GM21576 (cell line): ENCODE measurements at regions not wholly inside any gene's neighbourhood (a gene's known extent, or its start where the extent isn't known, plus 50 kb on each side); places are given as distances from the start of the nearest gene placed in this dataset.

Source experiments
- ATAC-seq: cut with Tn5 transposase; IDR thresholded peaks from one replicate; pipeline ENCODE4 v1.9.1; 2021; ENCODE audit warnings: mild to moderate bottlenecking, moderate library complexity; ENCODE audit not compliant: unreplicated experiment

- ATAC-seq, result no peak
These were observed 55.6 kb downstream of the ZNF281 start for GRCh38 chr1:200354243-200354642.

- ATAC-seq, result no peak
These were observed 56.6 kb downstream of the ZNF281 start for GRCh38 chr1:200353232-200353631.

- ATAC-seq, result peak; percentile 69
These were observed 57.8 kb downstream of the ZNF281 start for GRCh38 chr1:200351826-200352549.

DNA sequence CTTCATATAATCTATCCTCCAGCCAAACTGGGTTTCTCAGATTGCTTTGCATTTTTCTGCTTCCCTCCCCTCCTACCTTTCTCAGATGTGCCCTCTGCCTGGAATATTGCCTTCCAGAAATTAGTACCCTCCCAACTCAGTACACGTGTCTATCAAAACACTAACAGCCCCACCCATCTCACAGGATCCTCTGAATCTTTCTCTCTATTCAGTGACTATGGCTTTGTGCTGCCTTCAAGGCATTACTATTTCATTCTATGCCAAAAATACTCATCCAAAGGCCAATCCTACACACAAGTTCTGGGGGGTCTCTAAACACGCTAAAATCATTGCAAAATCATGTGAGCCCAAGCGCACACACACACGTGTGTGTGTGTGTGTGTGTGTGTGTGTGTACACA, 58.4 kb downstream of the ZNF281 start:
- ATAC-seq, result no peak

- no peak for ATAC-seq
These were observed 63.1 kb downstream of the ZNF281 start for GRCh38 chr1:200346700-200347099.

DNA sequence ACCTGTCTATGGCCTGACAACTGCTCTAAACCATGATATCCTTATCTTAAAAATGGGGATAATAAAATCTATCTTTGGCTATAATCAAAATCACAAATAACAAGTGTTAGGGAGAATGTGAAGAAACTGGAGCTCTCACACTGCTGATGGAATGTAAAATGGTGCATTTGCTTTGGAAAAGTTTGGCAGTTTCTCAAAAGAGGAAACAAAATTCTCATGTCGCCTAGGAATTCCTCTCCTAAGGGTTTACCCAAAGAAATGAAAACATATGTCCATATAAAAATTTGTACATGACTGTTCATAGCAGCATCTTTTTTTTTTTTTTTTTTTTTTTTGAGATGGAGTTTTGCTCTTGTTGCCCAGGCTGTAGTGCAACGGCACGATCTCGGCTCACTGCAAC, 64.3 kb downstream of the ZNF281 start:
- no peak for ATAC-seq

DNA sequence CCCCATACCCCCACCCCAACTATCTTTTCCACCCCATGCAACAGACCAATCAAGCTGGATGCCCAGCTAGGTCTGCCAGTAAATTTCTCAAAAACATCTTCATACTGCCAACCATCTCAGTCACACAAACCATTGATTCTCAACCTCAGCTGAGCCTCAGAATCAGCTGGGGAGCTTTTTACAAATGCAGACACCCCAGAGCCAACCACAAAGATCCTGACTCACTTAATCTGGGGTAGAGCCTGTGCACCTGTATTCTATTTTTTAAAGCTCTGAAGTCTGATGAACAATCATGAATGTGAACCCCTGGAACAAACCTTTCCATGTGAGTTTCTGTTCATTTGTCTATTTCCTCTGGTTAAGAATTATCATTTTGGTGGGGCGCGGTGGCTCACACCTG, 66.0 kb downstream of the ZNF281 start:
- ATAC-seq, result no peak

- no peak for ATAC-seq
These were observed 67.1 kb downstream of the ZNF281 start for GRCh38 chr1:200342511-200343311.

GRCh38 chr1:200338451-200338850, 71.4 kb downstream of the ZNF281 start:
- ATAC-seq, result no peak

DNA sequence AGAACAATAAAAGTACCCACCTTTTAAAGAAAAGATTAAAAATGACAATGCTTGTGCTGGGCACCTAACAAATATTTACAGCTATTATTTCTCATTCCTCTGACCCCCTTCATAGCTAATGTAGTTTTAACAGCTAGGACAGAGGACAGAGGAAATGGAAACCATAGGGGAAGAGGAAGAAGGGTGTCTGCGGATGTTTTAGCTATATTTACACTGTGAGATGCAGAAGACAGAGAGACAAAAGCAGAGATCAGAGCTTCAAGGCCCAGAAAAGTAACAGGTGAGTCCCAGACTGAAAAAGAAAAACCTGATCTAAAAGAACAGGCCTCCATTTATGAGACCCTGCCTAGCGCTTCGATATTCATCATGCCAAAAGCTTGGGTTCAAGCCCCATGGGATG, 72.0 kb downstream of the ZNF281 start:
- ATAC-seq, result no peak

- no peak for ATAC-seq
These were observed 72.4 kb downstream of the ZNF281 start for GRCh38 chr1:200337410-200337809.

DNA sequence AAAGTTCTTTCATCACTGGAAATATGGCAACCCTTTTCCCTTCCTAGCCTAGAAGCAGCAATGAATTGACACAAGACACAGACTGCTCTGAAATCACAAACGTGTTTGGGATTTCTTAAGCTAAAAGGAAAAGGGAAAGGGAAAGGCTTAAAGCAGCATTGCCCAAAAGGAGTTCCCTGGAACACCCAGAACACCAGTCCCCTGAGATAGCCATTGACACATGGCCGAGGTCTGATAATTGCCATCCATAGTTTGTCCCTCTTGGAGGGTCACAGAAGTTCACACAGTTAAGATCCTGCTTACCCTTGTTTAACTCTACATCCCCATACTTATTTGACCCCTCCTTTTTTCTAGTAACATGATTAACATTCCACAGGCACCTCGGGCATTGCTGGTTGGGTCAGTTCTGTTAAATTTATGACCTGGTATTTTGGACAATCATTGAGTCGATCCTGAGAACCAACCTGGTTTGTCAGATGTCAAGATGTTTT, 72.9 kb downstream of the ZNF281 start:
- no peak for ATAC-seq

DNA sequence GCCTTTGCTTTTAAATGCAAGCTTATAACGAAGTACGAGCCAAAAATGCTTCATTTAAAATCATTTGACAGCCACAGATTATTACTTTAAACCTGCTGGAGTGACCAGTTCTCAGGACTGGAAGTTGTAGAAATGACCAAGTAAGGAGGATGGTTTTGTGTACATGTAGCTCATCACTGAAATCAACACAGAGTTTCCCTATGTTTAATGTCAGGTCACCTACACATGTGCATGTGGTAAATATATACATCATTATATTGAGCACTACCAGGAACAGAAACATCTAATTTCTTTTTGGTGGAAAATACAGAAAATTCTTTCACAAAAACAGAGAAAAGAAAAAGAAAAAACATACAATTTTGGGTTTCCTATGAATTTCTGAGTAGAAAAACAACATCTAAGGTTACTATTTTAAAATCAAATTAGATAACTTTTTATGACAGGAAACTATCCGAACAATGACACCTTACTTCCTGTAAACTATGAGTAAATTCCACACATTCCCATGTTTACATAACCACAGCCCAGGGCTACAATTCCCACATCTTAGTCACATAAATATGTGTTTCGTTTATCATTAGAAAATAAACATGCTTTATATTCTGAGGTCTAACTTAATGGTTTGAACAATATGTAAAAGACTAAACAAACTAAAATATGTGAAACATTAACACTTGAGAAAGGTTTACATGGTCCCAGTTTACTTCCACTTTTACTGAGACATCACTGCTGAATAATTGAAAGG, 73.6 kb downstream of the ZNF281 start:
- no peak for ATAC-seq

- no peak for ATAC-seq
These were observed 75.1 kb downstream of the ZNF281 start for GRCh38 chr1:200334661-200335256.

DNA sequence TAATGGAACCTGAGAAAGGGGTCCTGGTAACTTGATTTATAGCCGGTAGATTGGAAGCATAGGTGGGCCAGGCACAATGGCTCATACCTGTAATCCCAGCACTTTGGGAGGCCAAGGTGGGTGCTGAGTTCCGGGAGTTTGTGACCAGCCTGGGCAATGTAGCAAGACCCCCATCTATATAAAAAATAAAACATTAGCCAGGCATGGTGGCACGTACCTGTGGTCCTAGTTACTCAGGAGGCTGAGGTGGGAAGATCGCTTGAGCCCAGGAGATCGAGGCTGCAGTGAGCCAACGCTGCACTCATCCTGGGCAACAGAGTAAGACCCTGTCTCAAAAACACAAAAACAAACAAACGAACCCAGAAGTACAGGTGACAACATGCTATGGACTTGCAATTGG, 76.5 kb downstream of the ZNF281 start:
- no peak for ATAC-seq

GRCh38 chr1:200332716-200333115, 77.1 kb downstream of the ZNF281 start:
- ATAC-seq, result no peak

GRCh38 chr1:200330741-200331428, 79.0 kb downstream of the ZNF281 start:
- no peak for ATAC-seq

- ATAC-seq, result no peak
These were observed 80.5 kb downstream of the ZNF281 start for GRCh38 chr1:200329208-200329882.

DNA sequence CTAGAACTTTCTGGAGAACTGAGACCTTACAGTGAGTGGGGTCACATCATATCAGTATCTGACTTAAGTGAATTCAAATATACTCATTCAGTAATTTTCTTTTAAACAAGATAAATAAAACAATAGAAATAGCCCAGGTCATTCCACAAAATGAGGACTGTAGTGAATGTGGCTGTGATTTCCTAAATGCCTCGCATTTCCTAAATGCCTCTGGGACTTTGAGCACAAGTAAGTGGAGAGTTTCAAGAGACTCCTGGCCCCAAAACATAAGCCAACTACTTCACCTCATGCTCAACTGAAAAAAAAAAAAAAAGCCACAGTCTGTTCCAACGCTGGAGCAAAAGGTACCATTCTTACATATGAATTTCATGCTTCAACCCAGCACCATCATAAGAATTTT, 81.5 kb downstream of the ZNF281 start:
- ATAC-seq, result no peak

DNA sequence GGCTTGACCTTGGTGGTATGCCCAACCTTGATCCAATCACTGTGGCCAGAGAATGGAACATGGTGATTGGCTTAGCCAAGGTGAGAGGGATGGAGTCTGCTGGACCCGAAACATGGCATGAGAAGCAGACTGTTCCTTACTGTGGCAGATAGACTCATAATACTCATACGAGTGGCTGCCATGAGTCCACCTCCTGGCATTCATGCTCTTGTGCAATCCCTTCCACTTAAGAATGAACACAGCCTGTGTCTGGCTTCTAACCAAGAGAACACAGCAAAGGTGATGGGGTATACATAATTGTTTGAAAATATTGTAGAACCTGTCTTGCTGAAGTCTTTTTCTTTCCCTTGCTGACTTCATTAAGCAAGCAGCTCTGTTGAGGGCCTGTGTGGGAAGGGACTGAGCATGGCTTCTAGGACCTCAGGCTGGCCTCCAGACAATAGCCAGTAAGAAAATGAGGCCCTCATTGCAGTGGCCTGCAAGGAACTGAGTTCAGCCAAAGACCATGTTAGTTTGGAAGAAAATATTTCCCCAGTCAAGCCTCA, 85.9 kb downstream of the ZNF281 start:
- no peak for ATAC-seq
